BJ (cell line): ENCODE measurements at regions not wholly inside any gene's neighbourhood (a gene's known extent, or its start where the extent isn't known, plus 50 kb on each side); places are given as distances from the start of the nearest gene placed in this dataset.

Experiments used
- CTCF ChIA-PET: fragments of 350-600 bp; formaldehyde crosslinking; extraction: SDS; loops from one replicate; lab custom pipeline; 2021; ENCODE audit warnings: antibody characterized with exemption, inconsistent platforms; lab: Yijun Ruan, JAX
- POLR2A ChIA-PET: fragments of 300-600 bp; sonication (Branson Sonifier 250); formaldehyde crosslinking; extraction: SDS; loops from one replicate; lab custom pipeline; 2021; ENCODE audit warnings: antibody characterized with exemption; lab: Charles Lee
- DNase-seq: peaks from one replicate; pipeline ENCODE4 v3.0.0-alpha.2; 2011; ENCODE audit warnings: low read depth
- H3K27me3 ChIP-seq: 2 replicates; pipeline ENCODE4 v1.6.0; 2011; ENCODE audit warnings: low read length; ENCODE audit not compliant: control insufficient read depth, insufficient read depth
- H3K36me3 ChIP-seq: 2 replicates; pipeline ENCODE4 v1.5.1; 2011; ENCODE audit warnings: low read length; ENCODE audit not compliant: control insufficient read depth, insufficient read depth
- H3K4me3 ChIP-seq: 2 replicates; pipeline ENCODE4 v1.5.1; 2011; ENCODE audit warnings: low read depth, mild to moderate bottlenecking, control low read depth, low read length
- CTCF ChIP-seq: IDR thresholded peaks from 2 replicates; pipeline ENCODE4 v1.5.1; 2011; ENCODE audit warnings: low read depth, mild to moderate bottlenecking, control low read depth, inconsistent platforms, low read length, moderate library complexity; ENCODE audit not compliant: insufficient read depth

DNA sequence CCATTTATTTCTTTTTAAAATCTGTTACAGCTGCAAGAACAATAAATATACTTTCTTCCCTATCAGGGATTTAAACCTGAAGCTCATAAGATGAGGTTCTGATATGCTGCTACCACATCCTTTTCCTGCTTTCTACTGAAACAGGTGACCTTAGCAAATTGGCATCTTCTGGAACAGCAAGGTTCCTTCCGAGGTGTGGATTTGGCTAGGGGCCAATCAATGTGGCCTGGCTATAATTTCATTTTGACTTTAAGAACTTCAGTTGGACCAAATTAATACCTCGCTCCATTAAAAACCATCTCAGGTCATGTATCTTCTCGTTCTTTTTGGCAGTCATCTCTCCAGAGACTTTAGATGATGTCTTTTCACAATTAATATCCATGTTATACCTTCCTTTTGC is 53.4 kb upstream of the C3orf80 start:
- H3K36me3 ChIP-seq: no peaks in the 10 kb centered on the region
- TF ChIP-seq CTCF: no peak
- H3K27me3 ChIP-seq: peaks cover 1% of the 10 kb centered on the region; the same call in 1 of the 2 replicates
- CTCF ChIA-PET: interaction anchor here (0.9 to 1.4 kb wide), 3 partner anchors 9 to 242 kb away, joined by 3 to 5 read pairs (median 3); no protein-coding TSS in a partner anchor
- DNase-seq: no peak
- H3K4me3 ChIP-seq: no peak overlapping the region
- POLR2A ChIA-PET: no interaction called here

DNA sequence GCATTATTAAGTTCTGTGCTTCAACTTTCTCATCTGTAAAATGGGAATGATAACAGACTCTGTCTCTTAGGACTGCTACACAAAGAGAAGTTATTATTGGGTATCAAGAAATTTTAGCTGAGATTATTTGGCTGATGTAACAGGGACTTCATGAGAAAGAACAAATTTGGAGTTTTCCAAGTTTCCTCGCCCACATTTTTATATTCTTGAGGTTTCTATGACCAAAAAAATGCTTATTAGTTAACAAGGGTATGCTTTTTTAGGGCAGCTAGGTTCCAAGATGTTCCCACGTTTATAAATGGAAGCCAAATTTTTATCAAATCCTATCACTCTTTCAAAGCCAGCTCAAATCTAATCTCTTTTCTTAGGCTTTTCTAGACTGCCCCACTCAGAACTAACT is 50.6 kb upstream of the C3orf80 start:
- ChIA-PET CTCF (interaction anchor here (0.6 kb wide), 1 partner anchor 92 kb away, joined by 4 read pairs; no protein-coding TSS in a partner anchor), POLR2A (no interaction called here)
- peaks cover 1% of the 10 kb centered on the region; the same call in 1 of the 2 replicates for H3K27me3 ChIP-seq
- DNase-seq: no peak
- no peaks in the 10 kb centered on the region for H3K36me3 ChIP-seq
- TF ChIP-seq CTCF: no peak
- no peak overlapping the region for H3K4me3 ChIP-seq
